HCT116 (cell line): ENCODE measurements at regions not wholly inside any gene's neighbourhood (a gene's known extent, or its start where the extent isn't known, plus 50 kb on each side); places are given as distances from the start of the nearest gene placed in this dataset.

Experiments used
- ATAC-seq: fragments of 200-7000 bp; cut with Tn5 transposase; 2 replicates; pipeline ENCODE4 v1.9.1; 2020; ENCODE audit warnings: mild to moderate bottlenecking, moderate library complexity
- BruUV-seq: library from RNA; stranded (reverse); fragments of 400-500 nt; replicated peaks from 2 replicates; lab custom pipeline; 2021; lab: Mats Ljungman, UMichigan
- CTCF ChIA-PET: fragments of 300-600 bp; sonication (Branson Sonifier 250); formaldehyde crosslinking; loops from one replicate; lab custom pipeline; 2021; ENCODE audit warnings: antibody characterized with exemption; lab: Charles Lee
- POLR2A ChIA-PET: fragments of 300-600, 350-600 bp; sonication (Branson Sonifier 250); formaldehyde crosslinking; loops from one replicate; lab custom pipeline; 2021; ENCODE audit warnings: antibody characterized with exemption; lab: Charles Lee
- RAD21 ChIA-PET, 2 experiments: fragments of 300-600 bp; sonication (Branson Sonifier 250); formaldehyde crosslinking; loops; one replicate each; lab custom pipeline; 2023; ENCODE audit warnings: low total read pairs in 2 of 2; ENCODE audit not compliant: uncharacterized antibody in 2 of 2, unreplicated experiment in 2 of 2, low non-redundant PET in 1 of 2; lab: Charles Lee
- DNase-seq: peaks from one replicate; pipeline ENCODE4 v3.0.0-alpha.2; 2010; ENCODE audit warnings: low read depth, low spot score
- H2AFZ ChIP-seq: fragments of 200-600 bp; shearing (Covaris generic), sonication (generic); 2 replicates; pipeline ENCODE4 v1.6.1; 2017; ENCODE audit warnings: low read depth, mixed run types, mixed read lengths, antibody characterized with exemption, low read length; ENCODE audit not compliant: poor library complexity, severe bottlenecking
- H3K27ac ChIP-seq: 2 replicates; pipeline ENCODE4 v1.5.1; 2012; ENCODE audit warnings: low read depth, low read length
- H3K27me3 ChIP-seq: fragments of 200-600 bp; sonication (generic); 2 replicates; pipeline ENCODE4 v1.6.1; 2016; ENCODE audit warnings: mixed run types, low read length, mixed read lengths; ENCODE audit not compliant: insufficient read depth
- H3K36me3 ChIP-seq, 2 experiments: fragments of 200-500 bp in 1 of 2; fragments of 200-600 bp in 1 of 2; sonication (Bioruptor generic) in 1 of 2; sonication (generic) in 1 of 2; 2 replicates each; pipeline versions ENCODE4 v1.5.1 to v1.6.1; 2014 to 2016; ENCODE audit warnings: low read length in 2 of 2, inconsistent platforms in 1 of 2, mixed read lengths in 1 of 2, mixed run types in 1 of 2; ENCODE audit not compliant: insufficient read depth in 2 of 2, control insufficient read depth in 1 of 2
- H3K4me1 ChIP-seq, 2 experiments: fragments of 200-600 bp in 1 of 2; sonication (generic) in 1 of 2; 2 replicates each; pipeline versions ENCODE4 v1.5.1 to v1.6.1; 2012 to 2017; ENCODE audit warnings: low read length in 2 of 2, inconsistent platforms in 1 of 2, mild to moderate bottlenecking in 1 of 2, mixed read lengths in 1 of 2, mixed run types in 1 of 2, moderate library complexity in 1 of 2; ENCODE audit not compliant: insufficient read depth in 2 of 2, control insufficient read depth in 1 of 2
- H3K4me2 ChIP-seq: fragments of 200-600 bp; sonication (generic); 2 replicates; pipeline ENCODE4 v1.6.1; 2017; ENCODE audit warnings: mixed run types, low read length, mixed read lengths
- H3K4me3 ChIP-seq, 2 experiments: fragments of 200-600 bp in 1 of 2; sonication (generic) in 1 of 2; replicated peaks in 1 of 2; 2 replicates each; pipeline ENCODE4 v1.5.1; 2011 to 2016; ENCODE audit warnings: low read length in 2 of 2, control low read depth in 1 of 2, low read depth in 1 of 2, mild to moderate bottlenecking in 1 of 2, mixed read lengths in 1 of 2, mixed run types in 1 of 2
- H3K79me2 ChIP-seq: fragments of 200-600 bp; sonication (generic); 2 replicates; pipeline ENCODE4 v1.6.1; 2017; ENCODE audit warnings: mild to moderate bottlenecking, mixed run types, low read length, moderate library complexity, mixed read lengths; ENCODE audit not compliant: insufficient read depth
- H3K9ac ChIP-seq: fragments of 200-600 bp; sonication (generic); 2 replicates; pipeline ENCODE4 v1.6.1; 2016; ENCODE audit warnings: low read length, mixed read lengths
- H3K9me2 ChIP-seq: fragments of 200-600 bp; sonication (generic), shearing (Covaris generic); 2 replicates; pipeline ENCODE4 v1.6.1; 2017; ENCODE audit warnings: mixed run types, mild to moderate bottlenecking, moderate library complexity; ENCODE audit not compliant: insufficient read depth
- H3K9me3 ChIP-seq, 2 experiments: fragments of 200-500 bp in 1 of 2; fragments of 200-600 bp in 1 of 2; sonication (Bioruptor generic) in 1 of 2; sonication (generic) in 1 of 2; 2 replicates each; pipeline ENCODE4 v1.6.1; 2014 to 2017; ENCODE audit warnings: low read length in 2 of 2, mixed read lengths in 2 of 2, inconsistent platforms in 1 of 2, low read depth in 1 of 2, mild to moderate bottlenecking in 1 of 2, mixed run types in 1 of 2, moderate library complexity in 1 of 2; ENCODE audit not compliant: control insufficient read depth in 1 of 2, insufficient read depth in 1 of 2
- H4K20me1 ChIP-seq: fragments of 200-600 bp; sonication (generic), shearing (Covaris generic); 2 replicates; pipeline ENCODE4 v1.6.1; 2017; ENCODE audit warnings: mixed run types, mild to moderate bottlenecking, moderate library complexity; ENCODE audit not compliant: insufficient read depth
- ATF3 ChIP-seq: IDR thresholded peaks from 2 replicates; pipeline ENCODE4 v1.6.1; 2012
- EGR1 ChIP-seq: IDR thresholded peaks from 2 replicates; pipeline ENCODE4 v1.6.1; 2012; ENCODE audit warnings: low read depth
- EZH2 ChIP-seq: fragments of 200-600 bp; sonication (generic); IDR thresholded peaks from 2 replicates; pipeline ENCODE4 v1.6.1; 2017; ENCODE audit warnings: antibody characterized with exemption, mixed run types
- EZH2phosphoT487 ChIP-seq: fragments of 200-600 bp; IDR thresholded peaks from 2 replicates; pipeline ENCODE4 v1.6.1; 2018; ENCODE audit warnings: antibody characterized with exemption, borderline replicate concordance
- FOSL1 ChIP-seq: IDR thresholded peaks from 2 replicates; pipeline ENCODE4 v1.6.1; 2012; ENCODE audit warnings: low read depth
- JUND ChIP-seq: IDR thresholded peaks from 2 replicates; pipeline ENCODE4 v1.6.1; 2012
- POLR2A ChIP-seq: IDR thresholded peaks from 2 replicates; pipeline ENCODE4 v1.7.0; 2011; ENCODE audit warnings: borderline replicate concordance; ENCODE audit not compliant: insufficient read depth, insufficient read length; ENCODE audit errors: extremely low read depth
- POLR2AphosphoS5 ChIP-seq: IDR thresholded peaks from 2 replicates; pipeline ENCODE4 v1.6.1; 2011; ENCODE audit warnings: mild to moderate bottlenecking, low read depth, low read length, moderate library complexity
- RAD21 ChIP-seq: IDR thresholded peaks from 2 replicates; pipeline ENCODE4 v1.6.1; 2012; ENCODE audit warnings: low read depth, mild to moderate bottlenecking
- REST ChIP-seq: IDR thresholded peaks from 2 replicates; pipeline ENCODE4 v1.6.1; 2012; ENCODE audit warnings: low read depth
- SIN3A ChIP-seq: IDR thresholded peaks from 2 replicates; pipeline ENCODE4 v1.6.1; 2012; ENCODE audit warnings: low read depth
- SP1 ChIP-seq: IDR thresholded peaks from 2 replicates; pipeline ENCODE4 v1.6.1; 2012; ENCODE audit warnings: low read depth
- SRF ChIP-seq: IDR thresholded peaks from 2 replicates; pipeline ENCODE4 v1.6.1; 2012; ENCODE audit warnings: low read depth
- TCF7L2 ChIP-seq: IDR thresholded peaks from 2 replicates; pipeline ENCODE4 v1.7.0; 2011; ENCODE audit warnings: borderline replicate concordance, inconsistent platforms; ENCODE audit not compliant: insufficient read depth, insufficient read length; ENCODE audit errors: extremely low read depth
- YY1 ChIP-seq: IDR thresholded peaks from 2 replicates; pipeline ENCODE4 v1.6.1; 2011; ENCODE audit warnings: low read length, low read depth, moderate library complexity, mild to moderate bottlenecking; ENCODE audit not compliant: insufficient replicate concordance; ENCODE audit errors: extremely low read depth
- ZFX ChIP-seq: fragments of 450-650 bp; IDR thresholded peaks from 2 replicates; pipeline ENCODE4 v1.6.1; 2017
- ZNF274 ChIP-seq: fragments of 200-500 bp; sonication (Bioruptor generic); IDR thresholded peaks from 2 replicates; pipeline ENCODE4 v1.6.1; 2014; ENCODE audit warnings: mild to moderate bottlenecking, low read depth, low read length, inconsistent platforms
- intact Hi-C: fragments of 100-400 bp; cut with micrococcal nuclease; formaldehyde crosslinking; loops from 2 replicates; pipeline ENCODE4 v1.10.0; 2022
- TF ChIP-seq, protein P1 (sequence below), 3 experiments: fragments of 200-600 bp in 1 of 3; sonication (generic) in 1 of 3; IDR thresholded peaks in 2 of 3; conservative IDR thresholded peaks in 1 of 3; 2 replicates each; pipeline ENCODE4 v1.5.1; 2012 to 2017; ENCODE audit warnings: low read depth in 2 of 3, low read length in 2 of 3, antibody characterized with exemption in 1 of 3, borderline replicate concordance in 1 of 3, control low read depth in 1 of 3, mild to moderate bottlenecking in 1 of 3, mixed read lengths in 1 of 3, mixed run types in 1 of 3, moderate library complexity in 1 of 3; ENCODE audit not compliant: insufficient read depth in 1 of 3
- TF ChIP-seq, protein P2 (sequence below): IDR thresholded peaks from 2 replicates; pipeline ENCODE4 v1.6.1; 2012
- TF ChIP-seq, protein P3 (sequence below): IDR thresholded peaks from 2 replicates; pipeline ENCODE4 v1.6.1; 2011; ENCODE audit warnings: mild to moderate bottlenecking, low read length, moderate library complexity; ENCODE audit not compliant: insufficient replicate concordance; ENCODE audit errors: extremely low read depth

- Histone ChIP-seq H3K4me2 (no peak overlapping the region), H3K36me3 (no peaks in the 10 kb centered on the region), H4K20me1 (no peaks in the 10 kb centered on the region), H3K9ac (no peak overlapping the region), H3K27ac (no peak overlapping the region), H3K4me3 (no peak overlapping the region), H3K9me2 (no peaks in the 10 kb centered on the region), H2AFZ (no peak overlapping the region), H3K9me3 (no peaks in the 10 kb centered on the region), H3K79me2 (no peaks in the 10 kb centered on the region), H3K4me1 (no peaks in the 10 kb centered on the region), H3K27me3 (no peaks in the 10 kb centered on the region)
- CTCF ChIA-PET, result no interaction called here
- intact Hi-C loops, result no loop called here
- no peak for ATAC-seq
- POLR2A ChIA-PET, result no interaction called here
- RAD21 ChIA-PET, result no interaction called here
- BruUV-seq, result no TSS peak
- TF ChIP-seq RAD21 (no peak), EZH2 (no peak), SP1 (no peak), POLR2AphosphoS5 (no peak), SRF (no peak), ZFX (no peak), REST (no peak), ATF3 (no peak), EZH2phosphoT487 (no peak), JUND (no peak), FOSL1 (no peak), TCF7L2 (no peak), YY1 (no peak), POLR2A (no peak), EGR1 (no peak), SIN3A (no peak), ZNF274 (no peak)
- TF ChIP-seq, protein P1, sequence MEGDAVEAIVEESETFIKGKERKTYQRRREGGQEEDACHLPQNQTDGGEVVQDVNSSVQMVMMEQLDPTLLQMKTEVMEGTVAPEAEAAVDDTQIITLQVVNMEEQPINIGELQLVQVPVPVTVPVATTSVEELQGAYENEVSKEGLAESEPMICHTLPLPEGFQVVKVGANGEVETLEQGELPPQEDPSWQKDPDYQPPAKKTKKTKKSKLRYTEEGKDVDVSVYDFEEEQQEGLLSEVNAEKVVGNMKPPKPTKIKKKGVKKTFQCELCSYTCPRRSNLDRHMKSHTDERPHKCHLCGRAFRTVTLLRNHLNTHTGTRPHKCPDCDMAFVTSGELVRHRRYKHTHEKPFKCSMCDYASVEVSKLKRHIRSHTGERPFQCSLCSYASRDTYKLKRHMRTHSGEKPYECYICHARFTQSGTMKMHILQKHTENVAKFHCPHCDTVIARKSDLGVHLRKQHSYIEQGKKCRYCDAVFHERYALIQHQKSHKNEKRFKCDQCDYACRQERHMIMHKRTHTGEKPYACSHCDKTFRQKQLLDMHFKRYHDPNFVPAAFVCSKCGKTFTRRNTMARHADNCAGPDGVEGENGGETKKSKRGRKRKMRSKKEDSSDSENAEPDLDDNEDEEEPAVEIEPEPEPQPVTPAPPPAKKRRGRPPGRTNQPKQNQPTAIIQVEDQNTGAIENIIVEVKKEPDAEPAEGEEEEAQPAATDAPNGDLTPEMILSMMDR (IDR thresholded peaks at IDR 0.05 in 2 of 3, conservative IDR thresholded peaks at IDR 0.05 in 1 of 3; ENCODE audit: borderline replicate concordance in 1 of 3, insufficient read depth in 1 of 3, low read depth in 2 of 3, low read length in 2 of 3), result no peak
- TF ChIP-seq, protein P2, sequence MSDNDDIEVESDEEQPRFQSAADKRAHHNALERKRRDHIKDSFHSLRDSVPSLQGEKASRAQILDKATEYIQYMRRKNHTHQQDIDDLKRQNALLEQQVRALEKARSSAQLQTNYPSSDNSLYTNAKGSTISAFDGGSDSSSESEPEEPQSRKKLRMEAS, result no peak
- TF ChIP-seq, protein P3, sequence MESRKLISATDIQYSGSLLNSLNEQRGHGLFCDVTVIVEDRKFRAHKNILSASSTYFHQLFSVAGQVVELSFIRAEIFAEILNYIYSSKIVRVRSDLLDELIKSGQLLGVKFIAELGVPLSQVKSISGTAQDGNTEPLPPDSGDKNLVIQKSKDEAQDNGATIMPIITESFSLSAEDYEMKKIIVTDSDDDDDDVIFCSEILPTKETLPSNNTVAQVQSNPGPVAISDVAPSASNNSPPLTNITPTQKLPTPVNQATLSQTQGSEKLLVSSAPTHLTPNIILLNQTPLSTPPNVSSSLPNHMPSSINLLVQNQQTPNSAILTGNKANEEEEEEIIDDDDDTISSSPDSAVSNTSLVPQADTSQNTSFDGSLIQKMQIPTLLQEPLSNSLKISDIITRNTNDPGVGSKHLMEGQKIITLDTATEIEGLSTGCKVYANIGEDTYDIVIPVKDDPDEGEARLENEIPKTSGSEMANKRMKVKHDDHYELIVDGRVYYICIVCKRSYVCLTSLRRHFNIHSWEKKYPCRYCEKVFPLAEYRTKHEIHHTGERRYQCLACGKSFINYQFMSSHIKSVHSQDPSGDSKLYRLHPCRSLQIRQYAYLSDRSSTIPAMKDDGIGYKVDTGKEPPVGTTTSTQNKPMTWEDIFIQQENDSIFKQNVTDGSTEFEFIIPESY, result no peak
- DNase-seq, result no peak
These were observed 54.8 kb upstream of the GEMIN8 start for GRCh38 chrX:14084466-14084865.
